Esophagus squamous epithelium (tissue), 5 donors: ENCODE measurements at regions not wholly inside any gene's neighbourhood (a gene's known extent, or its start where the extent isn't known, plus 50 kb on each side); places are given as distances from the start of the nearest gene placed in this dataset.

Experiments used
- DNase-seq: peaks from one replicate; lab custom pipeline; 2025; lab: John Stamatoyannopoulos, UW
- H3K27ac ChIP-seq, 4 donors: fragments of 200-600 bp; sonication (generic); one replicate each; pipeline ENCODE4 v1.5.1; 2016 to 2019; ENCODE audit warnings: mild to moderate bottlenecking in 1 of 4
- H3K27me3 ChIP-seq, 4 donors: fragments of 200-600 bp; sonication (generic); 1 replicate in 3 of 4; 2 replicates in 1 of 4; pipeline versions ENCODE4 v1.5.1 to v1.6.0; 2017 to 2021; ENCODE audit warnings: antibody characterized with exemption in 1 of 4
- H3K36me3 ChIP-seq, 3 donors: fragments of 200-600 bp; sonication (generic); one replicate each; pipeline ENCODE4 v1.5.1; 2016 to 2019
- H3K4me1 ChIP-seq, 3 donors: fragments of 200-600 bp; sonication (generic); one replicate each; pipeline ENCODE4 v1.5.1; 2017 to 2019
- H3K4me3 ChIP-seq, 4 donors: fragments of 200-600 bp; sonication (generic); 1 replicate in 3 of 4; 2 replicates in 1 of 4; pipeline ENCODE4 v1.5.1; 2016 to 2019; ENCODE audit warnings: mild to moderate bottlenecking in 2 of 4, moderate library complexity in 1 of 4
- H3K9me3 ChIP-seq, 3 donors: fragments of 200-600 bp; sonication (generic); one replicate each; pipeline ENCODE4 v1.5.1; 2016 to 2019
- CTCF ChIP-seq, 6 experiments: fragments of 450-650 bp in 4 of 6; fragments of 200-600 bp in 2 of 6; sonication (generic) in 2 of 6; IDR thresholded peaks; one replicate each; pipeline ENCODE4 v1.5.1; 2016 to 2019; ENCODE audit warnings: antibody characterized with exemption in 6 of 6, mild to moderate bottlenecking in 4 of 6, moderate library complexity in 4 of 6
- POLR2A ChIP-seq, 4 donors: fragments of 450-650 bp; IDR thresholded peaks; one replicate each; pipeline ENCODE4 v1.6.1; 2017; ENCODE audit warnings: antibody characterized with exemption in 4 of 4, mild to moderate bottlenecking in 4 of 4, moderate library complexity in 3 of 4
- WGBS, 2 donors: methylation state at CpG; one replicate each; pipeline ENCODE4 v1.1.5; 2018; 5-methylcytosine and 5-hydroxymethylcytosine counted together
- intact Hi-C: fragments of 100-400 bp; cut with DNase I; formaldehyde crosslinking; loops from one replicate; pipeline ENCODE4 v1.15.0; 2022
- donor health status: DM: yes; HTN: yes; CAD: no.

DNA sequence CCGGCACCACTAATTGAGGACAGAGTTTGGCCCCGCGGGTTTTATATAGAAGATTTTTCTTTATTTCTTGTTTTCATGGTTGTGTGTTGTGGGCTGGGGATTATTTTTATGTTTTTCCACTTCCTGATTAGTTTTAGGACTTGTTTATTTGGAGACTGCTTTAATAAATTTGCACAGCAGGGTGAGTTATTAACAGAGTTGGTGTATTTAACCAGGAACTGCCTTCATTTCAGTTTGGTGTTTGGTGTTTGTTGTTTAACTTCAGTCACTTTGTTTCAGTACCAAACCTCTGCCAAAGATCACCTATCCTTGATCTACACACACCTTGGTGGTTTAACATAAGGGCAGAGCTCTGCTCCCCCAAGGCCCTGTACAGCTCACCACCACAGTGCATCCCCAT lies 103.5 kb upstream of the LMO4 start:
- H3K9me3 ChIP-seq: no peaks in the 10 kb centered on the region
- TF ChIP-seq CTCF (IDR thresholded peaks at IDR 0.05) (no peak), POLR2A (IDR thresholded peaks at IDR 0.05) (no peak)
- H3K27ac ChIP-seq: no peak overlapping the region
- no peaks in the 10 kb centered on the region for H3K27me3 ChIP-seq
- H3K4me1 ChIP-seq: peaks cover 0 to 9% (median 9%) of the 10 kb centered on the region in 3 donors
- H3K36me3 ChIP-seq: no peaks in the 10 kb centered on the region
- intact Hi-C loops: no loop called here
- 96 to 97% methylated on average over 3 of the region's 3 CpGs for WGBS, 2 donors
- no peak for DNase-seq
- no peak overlapping the region for H3K4me3 ChIP-seq

GRCh38 chr1:87226341-87226760 lies 102.3 kb upstream of the LMO4 start:
- WGBS, 2 donors: 39 to 56% methylated on average over 8 of the region's 8 CpGs
- H3K36me3 ChIP-seq: no peaks in the 10 kb centered on the region
- H3K27me3 ChIP-seq: no peaks in the 10 kb centered on the region
- no peak for TF ChIP-seq CTCF (IDR thresholded peaks at IDR 0.05)
- TF ChIP-seq POLR2A (IDR thresholded peaks at IDR 0.05): no peak
- intact Hi-C loops: no loop called here
- peaks cover 0 to 9% (median 9%) of the 10 kb centered on the region in 3 donors for H3K4me1 ChIP-seq
- peak overlapping the region in 2 of 4 donors; percentile 45 to 47 for H3K27ac ChIP-seq
- H3K4me3 ChIP-seq: no peak overlapping the region
- no peak for DNase-seq
- H3K9me3 ChIP-seq: no peaks in the 10 kb centered on the region

GRCh38 chr1:87227651-87228050 lies 101.0 kb upstream of the LMO4 start:
- TF ChIP-seq POLR2A (IDR thresholded peaks at IDR 0.05) (no peak), CTCF (IDR thresholded peaks at IDR 0.05) (no peak)
- DNase-seq: no peak
- H3K27ac ChIP-seq: no peak overlapping the region
- H3K4me1 ChIP-seq: peaks cover 0 to 9% (median 9%) of the 10 kb centered on the region in 3 donors
- H3K27me3 ChIP-seq: no peaks in the 10 kb centered on the region
- H3K36me3 ChIP-seq: no peaks in the 10 kb centered on the region
- WGBS, 2 donors: 92% methylated on average over 2 of the region's 3 CpGs
- intact Hi-C loops: no loop called here
- H3K4me3 ChIP-seq: no peak overlapping the region
- H3K9me3 ChIP-seq: no peaks in the 10 kb centered on the region

DNA sequence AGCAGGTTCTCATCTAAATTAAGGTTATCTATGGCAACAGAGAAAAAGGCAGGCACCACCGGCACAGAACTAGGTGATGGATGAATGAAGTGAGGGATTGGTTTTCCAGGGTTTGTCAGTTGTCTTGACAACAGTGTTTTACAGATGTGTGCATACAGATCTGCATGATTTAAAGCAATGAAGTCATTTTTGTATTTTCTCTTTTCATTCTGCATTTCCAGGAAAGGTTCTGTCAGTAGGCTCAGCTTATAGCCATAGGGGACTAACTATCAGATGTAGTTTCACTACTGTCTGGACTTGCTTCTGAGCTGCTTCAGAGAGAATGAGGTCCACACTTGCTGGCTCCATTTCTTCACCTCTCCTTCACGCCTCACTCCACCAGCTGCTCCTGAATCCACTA lies 98.2 kb upstream of the LMO4 start:
- Histone ChIP-seq H3K4me3 (no peak overlapping the region), H3K27ac (no peak overlapping the region), H3K9me3 (no peaks in the 10 kb centered on the region), H3K4me1 (peaks cover 0 to 9% (median 9%) of the 10 kb centered on the region in 3 donors), H3K36me3 (no peaks in the 10 kb centered on the region), H3K27me3 (no peaks in the 10 kb centered on the region)
- intact Hi-C loops: no loop called here
- TF ChIP-seq POLR2A (IDR thresholded peaks at IDR 0.05) (no peak), CTCF (IDR thresholded peaks at IDR 0.05) (no peak)
- no peak for DNase-seq
- WGBS, 2 donors: 43 to 55% methylated on average over 2 of the region's 2 CpGs

- no peaks in the 10 kb centered on the region for H3K9me3 ChIP-seq
- no peaks in the 10 kb centered on the region for H3K27me3 ChIP-seq
- intact Hi-C loops: no loop called here
- WGBS, 2 donors: 69 to 77% methylated on average over 8 of the region's 8 CpGs
- no peak for TF ChIP-seq POLR2A (IDR thresholded peaks at IDR 0.05)
- no peak for TF ChIP-seq CTCF (IDR thresholded peaks at IDR 0.05)
- H3K36me3 ChIP-seq: no peaks in the 10 kb centered on the region
- no peak overlapping the region for H3K4me3 ChIP-seq
- H3K27ac ChIP-seq: no peak overlapping the region
- no peak for DNase-seq
- H3K4me1 ChIP-seq: no peaks in the 10 kb centered on the region
Observed at GRCh38 chr1:87231703-87232367, 96.8 kb upstream of the LMO4 start.
